Left lung (tissue), 4 donors: ENCODE measurements at regions not wholly inside any gene's neighbourhood (a gene's known extent, or its start where the extent isn't known, plus 50 kb on each side); places are given as distances from the start of the nearest gene placed in this dataset.

ENCODE experiments used
- ATAC-seq: fragments of 200-7000 bp; cut with Tn5 transposase; one replicate; pipeline ENCODE4 v1.9.1; 2020; ENCODE audit warnings: moderate library complexity
- DNase-seq, 4 donors: peaks; one replicate each; pipeline ENCODE4 v3.0.0-alpha.2; 2013 to 2020
- H3K27ac ChIP-seq, 2 donors: fragments of 200-600 bp; sonication (generic) in 1 of 2; one replicate each; pipeline versions ENCODE4 v1.5.0 to v1.8.0; 2020 to 2021
- H3K27me3 ChIP-seq, 2 donors: fragments of 200-600 bp; sonication (generic) in 1 of 2; one replicate each; pipeline versions ENCODE4 v1.5.0 to v1.8.0; 2020 to 2021
- H3K36me3 ChIP-seq, 2 donors: fragments of 200-600 bp; sonication (generic) in 1 of 2; one replicate each; pipeline versions ENCODE4 v1.5.0 to v1.8.0; 2020 to 2021
- H3K4me1 ChIP-seq, 2 donors: fragments of 200-600 bp; one replicate each; pipeline ENCODE4 v1.8.0; 2021
- H3K4me3 ChIP-seq, 2 donors: fragments of 200-600 bp; sonication (generic) in 1 of 2; one replicate each; pipeline versions ENCODE4 v1.5.0 to v1.8.0; 2020 to 2021; ENCODE audit warnings: mild to moderate bottlenecking in 1 of 2
- H3K9me3 ChIP-seq, 2 donors: fragments of 200-600 bp; sonication (generic) in 1 of 2; one replicate each; pipeline versions ENCODE4 v1.5.0 to v1.8.0; 2020 to 2021
- intact Hi-C, 2 donors: fragments of 100-400 bp; cut with DNase I; formaldehyde crosslinking; loops; one replicate each; pipeline versions ENCODE4 v1.11.2 to v1.14.2; 2022
- TF ChIP-seq, protein P1 (sequence below), 2 donors: fragments of 200-600 bp; sonication (generic) in 1 of 2; IDR thresholded peaks; one replicate each; pipeline versions ENCODE4 v1.5.0 to v1.8.0; 2021; ENCODE audit warnings: antibody characterized with exemption in 2 of 2
- donor health status: DM: no; HTN: yes; CAD: no.
- donor health status: DM: no; HTN: no; CAD: no.

GRCh38 chr4:111693758-111694157, 451.5 kb upstream of the FAM241A start:
- H3K9me3 ChIP-seq: no peaks in the 10 kb centered on the region
- H3K36me3 ChIP-seq: no peaks in the 10 kb centered on the region
- no peak overlapping the region for H3K27ac ChIP-seq
- intact Hi-C loops: no loop called here
- H3K27me3 ChIP-seq: no peaks in the 10 kb centered on the region
- ATAC-seq: no peak
- TF ChIP-seq, protein P1, sequence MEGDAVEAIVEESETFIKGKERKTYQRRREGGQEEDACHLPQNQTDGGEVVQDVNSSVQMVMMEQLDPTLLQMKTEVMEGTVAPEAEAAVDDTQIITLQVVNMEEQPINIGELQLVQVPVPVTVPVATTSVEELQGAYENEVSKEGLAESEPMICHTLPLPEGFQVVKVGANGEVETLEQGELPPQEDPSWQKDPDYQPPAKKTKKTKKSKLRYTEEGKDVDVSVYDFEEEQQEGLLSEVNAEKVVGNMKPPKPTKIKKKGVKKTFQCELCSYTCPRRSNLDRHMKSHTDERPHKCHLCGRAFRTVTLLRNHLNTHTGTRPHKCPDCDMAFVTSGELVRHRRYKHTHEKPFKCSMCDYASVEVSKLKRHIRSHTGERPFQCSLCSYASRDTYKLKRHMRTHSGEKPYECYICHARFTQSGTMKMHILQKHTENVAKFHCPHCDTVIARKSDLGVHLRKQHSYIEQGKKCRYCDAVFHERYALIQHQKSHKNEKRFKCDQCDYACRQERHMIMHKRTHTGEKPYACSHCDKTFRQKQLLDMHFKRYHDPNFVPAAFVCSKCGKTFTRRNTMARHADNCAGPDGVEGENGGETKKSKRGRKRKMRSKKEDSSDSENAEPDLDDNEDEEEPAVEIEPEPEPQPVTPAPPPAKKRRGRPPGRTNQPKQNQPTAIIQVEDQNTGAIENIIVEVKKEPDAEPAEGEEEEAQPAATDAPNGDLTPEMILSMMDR (IDR thresholded peaks at IDR 0.05): no peak
- no peak overlapping the region for H3K4me3 ChIP-seq
- H3K4me1 ChIP-seq: no peaks in the 10 kb centered on the region
- no peak for DNase-seq

GRCh38 chr4:111695677-111696076, 449.6 kb upstream of the FAM241A start:
- TF ChIP-seq, protein P1 (IDR thresholded peaks at IDR 0.05): no peak
- no peak for DNase-seq
- no peaks in the 10 kb centered on the region for H3K27me3 ChIP-seq
- H3K4me3 ChIP-seq: no peak overlapping the region
- intact Hi-C loops: no loop called here
- no peak for ATAC-seq
- no peaks in the 10 kb centered on the region for H3K36me3 ChIP-seq
- H3K4me1 ChIP-seq: no peaks in the 10 kb centered on the region
- no peak overlapping the region for H3K27ac ChIP-seq
- H3K9me3 ChIP-seq: no peaks in the 10 kb centered on the region

GRCh38 chr4:111696505-111696904, 448.7 kb upstream of the FAM241A start:
- ATAC-seq (no peak), DNase-seq (no peak)
- H3K36me3 ChIP-seq: no peaks in the 10 kb centered on the region
- no peaks in the 10 kb centered on the region for H3K9me3 ChIP-seq
- no peak overlapping the region for H3K27ac ChIP-seq
- H3K27me3 ChIP-seq: no peaks in the 10 kb centered on the region
- intact Hi-C loops: no loop called here
- no peaks in the 10 kb centered on the region for H3K4me1 ChIP-seq
- TF ChIP-seq, protein P1 (IDR thresholded peaks at IDR 0.05): no peak
- no peak overlapping the region for H3K4me3 ChIP-seq

DNA sequence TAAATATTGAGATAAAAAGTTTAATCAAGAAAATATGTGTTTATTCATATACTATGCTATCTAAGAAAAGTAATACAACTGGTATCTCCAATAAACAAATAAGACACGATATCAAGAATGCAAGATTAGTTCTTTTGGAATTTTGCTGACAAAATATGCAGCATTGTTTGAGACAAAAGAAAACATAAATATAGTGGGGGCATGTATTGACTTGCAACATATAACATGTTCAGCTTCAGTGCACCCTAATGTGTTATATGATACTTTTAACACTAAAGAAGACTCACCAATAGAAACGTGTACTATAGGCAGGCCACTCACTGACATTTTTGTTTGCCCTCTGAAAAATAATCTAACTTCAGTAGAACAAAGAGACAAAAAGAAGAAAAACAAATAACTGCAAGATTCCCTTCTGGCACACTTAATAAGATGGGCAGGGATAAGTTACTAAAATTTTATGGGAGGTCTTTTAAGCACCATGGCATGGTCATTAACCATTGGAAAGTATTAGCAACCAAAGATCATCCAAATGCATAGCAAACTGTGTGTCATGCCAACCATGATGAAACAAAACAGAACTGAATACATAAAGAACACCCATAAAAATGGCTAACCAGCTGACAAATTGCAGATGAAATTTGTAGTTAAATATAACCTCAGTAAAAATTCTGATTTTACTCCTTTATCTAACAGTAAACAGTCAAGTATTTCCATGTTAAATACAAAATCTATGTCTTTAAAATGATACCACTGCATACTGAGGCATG, 447.9 kb upstream of the FAM241A start:
- no peak overlapping the region for H3K27ac ChIP-seq
- no peaks in the 10 kb centered on the region for H3K27me3 ChIP-seq
- H3K36me3 ChIP-seq: no peaks in the 10 kb centered on the region
- no peaks in the 10 kb centered on the region for H3K9me3 ChIP-seq
- H3K4me3 ChIP-seq: no peak overlapping the region
- ATAC-seq (no peak), DNase-seq (no peak)
- TF ChIP-seq, protein P1 (IDR thresholded peaks at IDR 0.05): no peak
- H3K4me1 ChIP-seq: no peaks in the 10 kb centered on the region
- intact Hi-C loops: no loop called here

DNA sequence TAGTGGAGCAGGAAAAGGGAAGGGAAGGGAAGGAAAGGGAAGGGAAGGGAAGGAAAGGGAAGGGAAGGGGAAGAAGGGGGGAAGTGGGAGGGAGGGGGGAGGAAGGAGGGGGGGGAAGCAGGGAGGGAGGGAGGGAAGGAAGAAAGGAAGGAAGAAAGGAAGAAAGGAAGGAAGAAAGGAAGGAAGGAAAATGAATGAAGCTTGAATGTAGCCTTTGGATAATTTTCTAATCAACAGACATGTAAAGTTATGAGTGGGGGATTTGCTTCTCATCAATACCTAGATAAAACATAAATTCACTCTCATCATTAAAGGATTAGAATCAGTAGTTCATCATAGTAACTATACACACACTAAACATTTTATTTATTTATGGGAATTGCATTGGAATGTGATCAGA, 446.9 kb upstream of the FAM241A start:
- H3K36me3 ChIP-seq: no peaks in the 10 kb centered on the region
- H3K4me3 ChIP-seq: no peak overlapping the region
- H3K4me1 ChIP-seq: no peaks in the 10 kb centered on the region
- H3K27ac ChIP-seq: no peak overlapping the region
- TF ChIP-seq, protein P1 (IDR thresholded peaks at IDR 0.05): no peak
- H3K9me3 ChIP-seq: no peaks in the 10 kb centered on the region
- ATAC-seq (no peak), DNase-seq (no peak)
- intact Hi-C loops: no loop called here
- no peaks in the 10 kb centered on the region for H3K27me3 ChIP-seq
